Keratinocyte (primary cell): ENCODE measurements at regions not wholly inside any gene's neighbourhood (a gene's known extent, or its start where the extent isn't known, plus 50 kb on each side); places are given as distances from the start of the nearest gene placed in this dataset.

Source experiments
- DNase-seq: peaks from one replicate; pipeline ENCODE4 v3.0.0-alpha.2; 2011; ENCODE audit warnings: low read depth, missing footprints, low spot score
- FAIRE-seq: peaks from 2 replicates; lab custom pipeline; 2011; peaks lifted over from hg19 to GRCh38; lab: Jason Lieb, UNC
- H2AFZ ChIP-seq: 2 replicates; pipeline ENCODE4 v1.6.0; 2012; ENCODE audit warnings: low read length, control low read depth, inconsistent platforms; ENCODE audit not compliant: control insufficient read depth
- H3K27ac ChIP-seq: 2 replicates; pipeline ENCODE4 v1.5.1; 2011; ENCODE audit warnings: low read length; ENCODE audit not compliant: control insufficient read depth, insufficient read depth
- H3K27me3 ChIP-seq: 3 replicates; pipeline ENCODE4 v1.6.0; 2011; ENCODE audit warnings: low read length; ENCODE audit not compliant: control insufficient read depth, insufficient read depth; ENCODE audit errors: extremely low read depth
- H3K36me3 ChIP-seq, 2 experiments: 2 replicates in 1 of 2; 3 replicates in 1 of 2; pipeline ENCODE4 v1.5.1; 2011; ENCODE audit warnings: low read length in 2 of 2, mild to moderate bottlenecking in 1 of 2; ENCODE audit not compliant: control insufficient read depth in 2 of 2, insufficient read depth in 2 of 2; ENCODE audit errors: extremely low read depth in 1 of 2
- H3K4me1 ChIP-seq: 3 replicates; pipeline ENCODE4 v1.5.1; 2011; ENCODE audit warnings: low read length; ENCODE audit not compliant: control insufficient read depth, insufficient read depth; ENCODE audit errors: extremely low read depth
- H3K4me2 ChIP-seq: 3 replicates; pipeline ENCODE4 v1.6.0; 2011; ENCODE audit warnings: low read depth, low read length; ENCODE audit not compliant: control insufficient read depth, insufficient read depth; ENCODE audit errors: extremely low read depth
- H3K4me3 ChIP-seq, 3 experiments: fragments of 200-600 bp in 1 of 3; sonication (generic) in 1 of 3; 2 replicates in 2 of 3; 3 replicates in 1 of 3; pipeline ENCODE4 v1.5.1; 2011 to 2016; ENCODE audit warnings: low read length in 3 of 3, mild to moderate bottlenecking in 3 of 3, control low read depth in 2 of 3, inconsistent platforms in 1 of 3, low read depth in 1 of 3, mixed read lengths in 1 of 3, mixed run types in 1 of 3, moderate library complexity in 1 of 3; ENCODE audit not compliant: control insufficient read depth in 2 of 3, insufficient read depth in 2 of 3; ENCODE audit errors: extremely low read depth in 1 of 3
- H3K79me2 ChIP-seq: 2 replicates; pipeline ENCODE4 v1.6.0; 2012; ENCODE audit warnings: low read length; ENCODE audit not compliant: control insufficient read depth, insufficient read depth
- H3K9ac ChIP-seq: 3 replicates; pipeline ENCODE4 v1.6.0; 2011; ENCODE audit warnings: low read length; ENCODE audit not compliant: control insufficient read depth, insufficient read depth; ENCODE audit errors: extremely low read depth
- H3K9me1 ChIP-seq: 3 replicates; pipeline ENCODE4 v1.6.0; 2011; ENCODE audit warnings: low read length; ENCODE audit not compliant: control insufficient read depth, insufficient read depth; ENCODE audit errors: extremely low read depth
- H3K9me3 ChIP-seq: 2 replicates; pipeline ENCODE4 v1.5.1; 2012; ENCODE audit warnings: low read depth, low read length; ENCODE audit not compliant: control insufficient read depth
- H4K20me1 ChIP-seq: 3 replicates; pipeline ENCODE4 v1.6.0; 2011; ENCODE audit warnings: low read length; ENCODE audit not compliant: control insufficient read depth, insufficient read depth; ENCODE audit errors: extremely low read depth
- CTCF ChIP-seq, 3 experiments: IDR thresholded peaks in 1 of 3; conservative IDR thresholded peaks in 1 of 3; optimal IDR thresholded peaks in 1 of 3; 2 replicates in 2 of 3; 3 replicates in 1 of 3; pipeline versions ENCODE3 to v1.5.1; 2011; ENCODE audit warnings: low read length in 3 of 3, mild to moderate bottlenecking in 3 of 3, moderate library complexity in 2 of 3, control low read depth in 1 of 3, inconsistent platforms in 1 of 3; ENCODE audit not compliant: insufficient read depth in 2 of 3; ENCODE audit errors: extremely low read depth in 1 of 3
- EZH2 ChIP-seq: IDR thresholded peaks from one replicate; pipeline ENCODE4 v1.6.1; 2012; ENCODE audit warnings: inconsistent platforms, mild to moderate bottlenecking, low read length, moderate library complexity
- dilution Hi-C: fragments of 300-500 bp; cut with MboI; formaldehyde crosslinking; loops from one replicate; pipeline ENCODE4 v1.7.0; 2020; ENCODE audit warnings: low sequenced_read_pairs; ENCODE audit not compliant: extremely low pct_ligation_motif_present

DNA sequence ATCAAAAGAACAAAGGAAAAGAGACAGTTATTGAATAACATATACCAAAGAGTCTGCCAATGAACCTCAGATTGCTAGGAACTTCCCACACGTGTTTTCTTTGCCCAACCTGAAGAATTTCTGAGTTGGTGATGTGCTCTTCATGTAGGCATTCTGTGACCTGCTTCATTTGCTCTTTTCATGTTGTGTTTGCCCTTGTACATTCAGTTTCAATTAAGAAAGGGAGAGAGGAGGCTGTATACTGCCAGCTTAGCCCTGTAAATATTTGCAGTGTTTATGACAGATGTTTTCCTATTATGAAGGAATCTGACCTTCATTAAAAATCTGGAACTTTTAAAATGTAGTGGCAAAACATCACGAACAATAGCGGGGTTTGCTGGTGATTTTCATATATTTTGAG is 168.5 kb downstream of the GAS1 start:
- Histone ChIP-seq H3K4me2 (no peak overlapping the region), H3K9me3 (no peaks in the 10 kb centered on the region), H3K9me1 (no peaks in the 10 kb centered on the region), H4K20me1 (no peaks in the 10 kb centered on the region), H3K79me2 (no peaks in the 10 kb centered on the region), H3K4me3 (no peak overlapping the region), H3K27ac (no peak overlapping the region), H3K4me1 (no peaks in the 10 kb centered on the region), H3K36me3 (no peaks in the 10 kb centered on the region), H3K9ac (no peak overlapping the region), H2AFZ (no peak overlapping the region), H3K27me3 (no peaks in the 10 kb centered on the region)
- dilution Hi-C loops: no loop called here
- DNase-seq: no peak
- FAIRE-seq: no peak
- TF ChIP-seq EZH2 (no peak), CTCF (optimal IDR thresholded peaks at IDR 0.05 in 1 of 3, IDR thresholded peaks at IDR 0.05 in 1 of 3, conservative IDR thresholded peaks at IDR 0.05 in 1 of 3; ENCODE audit: extremely low read depth in 1 of 3, insufficient read depth in 2 of 3, low read length in 3 of 3) (no peak)

- H3K4me2 ChIP-seq: no peak overlapping the region
- H3K9me1 ChIP-seq: no peaks in the 10 kb centered on the region
- no peak overlapping the region for H3K27ac ChIP-seq
- no peak for DNase-seq
- no peaks in the 10 kb centered on the region for H3K9me3 ChIP-seq
- H3K27me3 ChIP-seq: no peaks in the 10 kb centered on the region
- H3K36me3 ChIP-seq: no peaks in the 10 kb centered on the region
- TF ChIP-seq CTCF (optimal IDR thresholded peaks at IDR 0.05 in 1 of 3, IDR thresholded peaks at IDR 0.05 in 1 of 3, conservative IDR thresholded peaks at IDR 0.05 in 1 of 3; ENCODE audit: extremely low read depth in 1 of 3, insufficient read depth in 2 of 3, low read length in 3 of 3): no peak
- TF ChIP-seq EZH2: no peak
- no peak overlapping the region for H3K9ac ChIP-seq
- H4K20me1 ChIP-seq: no peaks in the 10 kb centered on the region
- H2AFZ ChIP-seq: no peak overlapping the region
- no peaks in the 10 kb centered on the region for H3K4me1 ChIP-seq
- FAIRE-seq: no peak
- no peaks in the 10 kb centered on the region for H3K79me2 ChIP-seq
- no peak overlapping the region for H3K4me3 ChIP-seq
- dilution Hi-C loops: no loop called here
These were observed 171.6 kb downstream of the GAS1 start for GRCh38 chr9:86775718-86776117.
